Endothelial cell of umbilical vein (primary cell): ENCODE measurements at regions not wholly inside any gene's neighbourhood (a gene's known extent, or its start where the extent isn't known, plus 50 kb on each side); places are given as distances from the start of the nearest gene placed in this dataset.

Source experiments
- CTCF ChIP-seq, 2 donors: IDR thresholded peaks; 1 replicate in 1 of 2; 2 replicates in 1 of 2; pipeline ENCODE4 v1.5.1; 2011; ENCODE audit warnings: low read length in 2 of 2, mild to moderate bottlenecking in 2 of 2, moderate library complexity in 2 of 2, control low read depth in 1 of 2, inconsistent platforms in 1 of 2, low read depth in 1 of 2; ENCODE audit not compliant: insufficient read depth in 1 of 2; ENCODE audit errors: extremely low read depth in 1 of 2
- EZH2 ChIP-seq: IDR thresholded peaks from 2 replicates; pipeline ENCODE4 v1.6.1; 2012; ENCODE audit warnings: borderline replicate concordance, low read depth, mild to moderate bottlenecking, moderate library complexity, low read length, inconsistent platforms; ENCODE audit not compliant: severe bottlenecking
- FOS ChIP-seq: IDR thresholded peaks from 2 replicates; pipeline ENCODE4 v1.6.1; 2011; ENCODE audit warnings: mild to moderate bottlenecking, low read length, moderate library complexity, borderline replicate concordance; ENCODE audit not compliant: insufficient read depth
- MAX ChIP-seq: IDR thresholded peaks from 2 replicates; pipeline ENCODE4 v1.6.1; 2011; ENCODE audit not compliant: insufficient read depth, insufficient read length
- POLR2A ChIP-seq: IDR thresholded peaks from 2 replicates; pipeline ENCODE4 v1.6.1; 2012; ENCODE audit warnings: low read depth, mild to moderate bottlenecking, control low read depth, low read length
- POLR2AphosphoS5 ChIP-seq: IDR thresholded peaks from 2 replicates; pipeline ENCODE4 v1.6.1; 2012; ENCODE audit warnings: low read depth, mild to moderate bottlenecking, control low read depth, low read length, moderate library complexity; ENCODE audit not compliant: insufficient read depth

DNA sequence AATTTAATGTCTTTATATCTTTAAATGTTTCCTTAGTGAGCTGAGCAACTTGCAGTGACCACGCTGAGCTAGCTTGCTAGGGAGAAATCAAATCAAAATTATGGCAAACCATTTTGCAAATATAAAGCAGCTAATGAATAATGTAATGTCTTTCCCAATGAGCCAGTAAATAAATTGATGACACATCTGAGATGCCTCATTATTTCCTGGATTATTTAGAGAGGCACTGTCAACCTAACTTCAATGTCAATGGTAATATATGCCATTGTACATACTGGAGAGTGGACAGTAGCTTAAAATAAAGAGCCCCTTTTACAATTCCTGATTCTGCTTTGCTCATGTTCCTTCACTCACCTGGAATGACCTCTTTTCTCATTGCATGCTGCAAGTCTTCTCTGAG, 182.6 kb downstream of the PHLDA1 start:
- TF ChIP-seq MAX (no peak), CTCF (IDR thresholded peaks at IDR 0.05; ENCODE audit: extremely low read depth in 1 of 2, insufficient read depth in 1 of 2, low read depth in 1 of 2, low read length in 2 of 2) (no peak), POLR2A (no peak), POLR2AphosphoS5 (no peak), FOS (no peak), EZH2 (no peak)
